ENCODE measurements at regions not wholly inside any gene's neighbourhood (a gene's known extent, or its start where the extent isn't known, plus 50 kb on each side); places are given as distances from the start of the nearest gene placed in this dataset.

GRCh38 chr10:130998642-130999041, 312.9 kb downstream of the TCERG1L start (continued):
- TF ChIP-seq, protein P1, sequence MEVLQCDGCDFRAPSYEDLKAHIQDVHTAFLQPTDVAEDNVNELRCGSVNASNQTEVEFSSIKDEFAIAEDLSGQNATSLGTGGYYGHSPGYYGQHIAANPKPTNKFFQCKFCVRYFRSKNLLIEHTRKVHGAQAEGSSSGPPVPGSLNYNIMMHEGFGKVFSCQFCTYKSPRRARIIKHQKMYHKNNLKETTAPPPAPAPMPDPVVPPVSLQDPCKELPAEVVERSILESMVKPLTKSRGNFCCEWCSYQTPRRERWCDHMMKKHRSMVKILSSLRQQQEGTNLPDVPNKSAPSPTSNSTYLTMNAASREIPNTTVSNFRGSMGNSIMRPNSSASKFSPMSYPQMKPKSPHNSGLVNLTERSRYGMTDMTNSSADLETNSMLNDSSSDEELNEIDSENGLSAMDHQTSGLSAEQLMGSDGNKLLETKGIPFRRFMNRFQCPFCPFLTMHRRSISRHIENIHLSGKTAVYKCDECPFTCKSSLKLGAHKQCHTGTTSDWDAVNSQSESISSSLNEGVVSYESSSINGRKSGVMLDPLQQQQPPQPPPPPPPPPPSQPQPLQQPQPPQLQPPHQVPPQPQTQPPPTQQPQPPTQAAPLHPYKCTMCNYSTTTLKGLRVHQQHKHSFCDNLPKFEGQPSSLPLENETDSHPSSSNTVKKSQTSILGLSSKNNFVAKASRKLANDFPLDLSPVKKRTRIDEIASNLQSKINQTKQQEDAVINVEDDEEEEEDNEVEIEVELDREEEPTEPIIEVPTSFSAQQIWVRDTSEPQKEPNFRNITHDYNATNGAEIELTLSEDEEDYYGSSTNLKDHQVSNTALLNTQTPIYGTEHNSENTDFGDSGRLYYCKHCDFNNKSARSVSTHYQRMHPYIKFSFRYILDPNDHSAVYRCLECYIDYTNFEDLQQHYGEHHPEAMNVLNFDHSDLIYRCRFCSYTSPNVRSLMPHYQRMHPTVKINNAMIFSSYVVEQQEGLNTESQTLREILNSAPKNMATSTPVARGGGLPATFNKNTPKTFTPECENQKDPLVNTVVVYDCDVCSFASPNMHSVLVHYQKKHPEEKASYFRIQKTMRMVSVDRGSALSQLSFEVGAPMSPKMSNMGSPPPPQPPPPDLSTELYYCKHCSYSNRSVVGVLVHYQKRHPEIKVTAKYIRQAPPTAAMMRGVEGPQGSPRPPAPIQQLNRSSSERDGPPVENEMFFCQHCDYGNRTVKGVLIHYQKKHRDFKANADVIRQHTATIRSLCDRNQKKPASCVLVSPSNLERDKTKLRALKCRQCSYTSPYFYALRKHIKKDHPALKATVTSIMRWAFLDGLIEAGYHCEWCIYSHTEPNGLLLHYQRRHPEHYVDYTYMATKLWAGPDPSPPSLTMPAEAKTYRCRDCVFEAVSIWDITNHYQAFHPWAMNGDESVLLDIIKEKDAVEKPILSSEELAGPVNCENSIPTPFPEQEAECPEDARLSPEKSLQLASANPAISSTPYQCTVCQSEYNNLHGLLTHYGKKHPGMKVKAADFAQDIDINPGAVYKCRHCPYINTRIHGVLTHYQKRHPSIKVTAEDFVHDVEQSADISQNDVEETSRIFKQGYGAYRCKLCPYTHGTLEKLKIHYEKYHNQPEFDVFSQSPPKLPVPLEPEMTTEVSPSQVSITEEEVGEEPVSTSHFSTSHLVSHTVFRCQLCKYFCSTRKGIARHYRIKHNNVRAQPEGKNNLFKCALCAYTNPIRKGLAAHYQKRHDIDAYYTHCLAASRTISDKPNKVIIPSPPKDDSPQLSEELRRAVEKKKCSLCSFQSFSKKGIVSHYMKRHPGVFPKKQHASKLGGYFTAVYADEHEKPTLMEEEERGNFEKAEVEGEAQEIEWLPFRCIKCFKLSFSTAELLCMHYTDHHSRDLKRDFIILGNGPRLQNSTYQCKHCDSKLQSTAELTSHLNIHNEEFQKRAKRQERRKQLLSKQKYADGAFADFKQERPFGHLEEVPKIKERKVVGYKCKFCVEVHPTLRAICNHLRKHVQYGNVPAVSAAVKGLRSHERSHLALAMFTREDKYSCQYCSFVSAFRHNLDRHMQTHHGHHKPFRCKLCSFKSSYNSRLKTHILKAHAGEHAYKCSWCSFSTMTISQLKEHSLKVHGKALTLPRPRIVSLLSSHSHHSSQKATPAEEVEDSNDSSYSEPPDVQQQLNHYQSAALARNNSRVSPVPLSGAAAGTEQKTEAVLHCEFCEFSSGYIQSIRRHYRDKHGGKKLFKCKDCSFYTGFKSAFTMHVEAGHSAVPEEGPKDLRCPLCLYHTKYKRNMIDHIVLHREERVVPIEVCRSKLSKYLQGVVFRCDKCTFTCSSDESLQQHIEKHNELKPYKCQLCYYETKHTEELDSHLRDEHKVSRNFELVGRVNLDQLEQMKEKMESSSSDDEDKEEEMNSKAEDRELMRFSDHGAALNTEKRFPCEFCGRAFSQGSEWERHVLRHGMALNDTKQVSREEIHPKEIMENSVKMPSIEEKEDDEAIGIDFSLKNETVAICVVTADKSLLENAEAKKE (CRISPR knock-in tag; IDR thresholded peaks at IDR 0.05): no peak
- no peak for TF ChIP-seq JUNB (IDR thresholded peaks at IDR 0.05; ENCODE audit: unreplicated experiment)
- TF ChIP-seq CREB1 (CRISPR knock-in tag; IDR thresholded peaks at IDR 0.05; ENCODE audit: low read depth): no peak
- no peak for TF ChIP-seq ZNF331 (CRISPR knock-in tag; IDR thresholded peaks at IDR 0.05; ENCODE audit: low read depth)
- no peak for TF ChIP-seq ZNF114 (CRISPR knock-in tag; IDR thresholded peaks at IDR 0.05)
- TF ChIP-seq EZH2 (IDR thresholded peaks at IDR 0.05; ENCODE audit: low read depth, unreplicated experiment): no peak
- TF ChIP-seq, protein P2, sequence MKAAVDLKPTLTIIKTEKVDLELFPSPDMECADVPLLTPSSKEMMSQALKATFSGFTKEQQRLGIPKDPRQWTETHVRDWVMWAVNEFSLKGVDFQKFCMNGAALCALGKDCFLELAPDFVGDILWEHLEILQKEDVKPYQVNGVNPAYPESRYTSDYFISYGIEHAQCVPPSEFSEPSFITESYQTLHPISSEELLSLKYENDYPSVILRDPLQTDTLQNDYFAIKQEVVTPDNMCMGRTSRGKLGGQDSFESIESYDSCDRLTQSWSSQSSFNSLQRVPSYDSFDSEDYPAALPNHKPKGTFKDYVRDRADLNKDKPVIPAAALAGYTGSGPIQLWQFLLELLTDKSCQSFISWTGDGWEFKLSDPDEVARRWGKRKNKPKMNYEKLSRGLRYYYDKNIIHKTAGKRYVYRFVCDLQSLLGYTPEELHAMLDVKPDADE (IDR thresholded peaks at IDR 0.05): no peak

DNA sequence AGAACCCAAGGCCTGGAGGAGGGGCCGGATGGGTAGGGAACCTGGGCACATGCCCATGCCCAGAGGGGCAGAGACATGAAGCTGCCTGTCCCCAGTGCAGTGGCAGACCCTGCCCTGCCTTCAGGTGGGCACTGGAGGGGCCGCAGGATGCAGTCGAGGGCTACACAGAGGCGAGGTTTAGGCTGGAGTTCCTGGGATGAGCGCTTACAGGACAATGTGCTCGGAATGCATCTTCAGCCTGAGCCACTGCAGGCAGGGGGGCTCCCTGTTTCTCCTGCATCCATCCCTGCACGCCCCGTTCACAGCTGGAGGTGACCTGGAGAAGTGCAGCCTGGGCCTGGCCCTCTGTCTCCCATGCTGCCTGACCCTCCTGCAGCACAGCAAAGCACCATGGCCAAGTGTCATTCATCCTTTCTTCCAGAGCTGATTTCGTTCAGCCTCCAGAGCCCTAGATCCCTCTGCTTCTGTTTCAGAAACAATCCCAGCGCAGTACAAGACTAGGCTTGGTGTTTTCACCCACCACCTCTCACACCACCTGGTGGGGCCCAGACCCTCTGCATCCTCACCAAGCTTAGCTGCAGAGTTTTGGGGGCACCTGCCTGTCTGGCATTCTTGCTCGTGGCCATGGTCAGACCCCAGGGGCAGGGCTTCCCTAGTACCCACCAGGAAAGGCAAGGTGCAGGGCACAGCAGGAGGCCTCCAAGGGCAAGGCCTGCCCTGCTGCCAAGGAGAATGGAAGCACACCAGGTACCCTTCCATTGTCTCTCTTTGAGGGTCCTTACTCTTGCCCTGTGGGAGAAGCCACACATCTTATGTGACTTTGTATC, 311.9 kb downstream of the TCERG1L start:
- Mint-ChIP-seq H3K9me3 (peaks cover 96% of the 10 kb centered on the region), H3K27ac (no peak overlapping the region), H3K36me3 (ENCODE audit: low read depth) (peaks cover 36% of the 10 kb centered on the region), H3K27me3 (ENCODE audit: insufficient read depth, low read depth, poor library complexity) (peaks cover 21% of the 10 kb centered on the region), H3K4me3 (no peak overlapping the region), H3K4me1 (peaks cover 37% of the 10 kb centered on the region)
- H3K4me2 ChIP-seq: no peak overlapping the region
- no peaks in the 10 kb centered on the region for H3K79me2 ChIP-seq (replicated peaks; ENCODE audit: insufficient read depth)
- no peaks in the 10 kb centered on the region; the same call in 1 of the 2 replicates for H3K36me3 ChIP-seq (ENCODE audit: insufficient read depth)
- no peak for ATAC-seq
- H3K27me3 ChIP-seq (ENCODE audit: insufficient read depth): no peaks in the 10 kb centered on the region
- no peak overlapping the region for H2AFZ ChIP-seq
- no peaks in the 10 kb centered on the region for H3K9me2 ChIP-seq (ENCODE audit: insufficient read depth)
- H3K4me3 ChIP-seq: no peak overlapping the region
- H4K20me1 ChIP-seq (replicated peaks; ENCODE audit: insufficient read depth): no peaks in the 10 kb centered on the region
- H3F3A ChIP-seq (replicated peaks; ENCODE audit: low read depth): 0 out of 2 replicates have a peak, but pooled peaks cover 6% of the 10 kb centered on the region
- TF ChIP-seq ZNF114 (CRISPR knock-in tag; IDR thresholded peaks at IDR 0.05) (no peak), NANOG (IDR thresholded peaks at IDR 0.05; ENCODE audit: borderline replicate concordance) (no peak), POLR2AphosphoS5 (IDR thresholded peaks at IDR 0.05; ENCODE audit: low read depth) (no peak)
- TF ChIP-seq, protein P3, sequence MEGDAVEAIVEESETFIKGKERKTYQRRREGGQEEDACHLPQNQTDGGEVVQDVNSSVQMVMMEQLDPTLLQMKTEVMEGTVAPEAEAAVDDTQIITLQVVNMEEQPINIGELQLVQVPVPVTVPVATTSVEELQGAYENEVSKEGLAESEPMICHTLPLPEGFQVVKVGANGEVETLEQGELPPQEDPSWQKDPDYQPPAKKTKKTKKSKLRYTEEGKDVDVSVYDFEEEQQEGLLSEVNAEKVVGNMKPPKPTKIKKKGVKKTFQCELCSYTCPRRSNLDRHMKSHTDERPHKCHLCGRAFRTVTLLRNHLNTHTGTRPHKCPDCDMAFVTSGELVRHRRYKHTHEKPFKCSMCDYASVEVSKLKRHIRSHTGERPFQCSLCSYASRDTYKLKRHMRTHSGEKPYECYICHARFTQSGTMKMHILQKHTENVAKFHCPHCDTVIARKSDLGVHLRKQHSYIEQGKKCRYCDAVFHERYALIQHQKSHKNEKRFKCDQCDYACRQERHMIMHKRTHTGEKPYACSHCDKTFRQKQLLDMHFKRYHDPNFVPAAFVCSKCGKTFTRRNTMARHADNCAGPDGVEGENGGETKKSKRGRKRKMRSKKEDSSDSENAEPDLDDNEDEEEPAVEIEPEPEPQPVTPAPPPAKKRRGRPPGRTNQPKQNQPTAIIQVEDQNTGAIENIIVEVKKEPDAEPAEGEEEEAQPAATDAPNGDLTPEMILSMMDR (conservative IDR thresholded peaks at IDR 0.05; ENCODE audit: low read depth in 2 of 2): no peak
- no peaks in the 10 kb centered on the region; the same call in 1 of the 2 replicates for H3K4me1 ChIP-seq (ENCODE audit: insufficient read depth)
- no peak for DNase-seq (ENCODE audit: low spot score)
- H3K27ac ChIP-seq (ENCODE audit: low read depth): no peak overlapping the region

All from GM23338 (cell line).